ENCODE measurements at regions not wholly inside any gene's neighbourhood (a gene's known extent, or its start where the extent isn't known, plus 50 kb on each side); places are given as distances from the start of the nearest gene placed in this dataset.

GRCh38 chr14:87102811-87103378 is 890.1 kb downstream of the GALC start:
- intact Hi-C loops (cut with micrococcal nuclease), result no loop called here

More at GRCh38 chr14:87102811-87103378, 890.1 kb downstream of the GALC start:
- Histone ChIP-seq H3K9me1 (replicated peaks; ENCODE audit: control insufficient read depth, extremely low read depth, insufficient read depth, low read length) (no peaks in the 10 kb centered on the region), H3K9ac (replicated peaks; ENCODE audit: extremely low read depth, insufficient read depth, low read length) (no peak overlapping the region), H3K36me3 (ENCODE audit: control insufficient read depth in 2 of 2, extremely low read depth in 1 of 2, insufficient read depth in 2 of 2, low read length in 2 of 2) (no peaks in the 10 kb centered on the region), H2AFZ (ENCODE audit: low read depth, low read length) (no peak overlapping the region), H4K20me1 (replicated peaks; ENCODE audit: control insufficient read depth, extremely low read depth, insufficient read depth, low read length) (no peaks in the 10 kb centered on the region), H3K27ac (ENCODE audit: insufficient read depth, low read depth, low read length) (no peak overlapping the region), H3K27me3 (ENCODE audit: control insufficient read depth in 2 of 2, insufficient read depth in 2 of 2, low read length in 2 of 2) (no peaks in the 10 kb centered on the region), H3K4me2 (ENCODE audit: insufficient read depth, low read length) (no peak overlapping the region), H3K9me3 (replicated peaks; ENCODE audit: control insufficient read depth, insufficient read depth, low read length) (peaks cover 2% of the 10 kb centered on the region), H3K4me3 (replicated peaks in 1 of 3; ENCODE audit: insufficient read depth in 1 of 3, low read depth in 1 of 3, low read length in 3 of 3) (no peak overlapping the region), H3K4me1 (ENCODE audit: control insufficient read depth, extremely low read depth, insufficient read depth, low read length) (no peaks in the 10 kb centered on the region), H3K79me2 (ENCODE audit: control insufficient read depth, insufficient read depth, low read length) (no peaks in the 10 kb centered on the region)
- POLR2A ChIA-PET, result no interaction called here
- CTCF ChIA-PET, result no interaction called here
- TF ChIP-seq GATA2 (IDR thresholded peaks at IDR 0.05; ENCODE audit: insufficient read depth, insufficient read length, low read depth, low read length), result no peak
- TF ChIP-seq JUN (IDR thresholded peaks at IDR 0.05; ENCODE audit: borderline replicate concordance, insufficient read depth, insufficient read length, low read depth), result no peak
- no peak for TF ChIP-seq MAX (IDR thresholded peaks at IDR 0.05; ENCODE audit: insufficient read depth, insufficient read length)
- no peak for TF ChIP-seq EZH2 (IDR thresholded peaks at IDR 0.05; ENCODE audit: borderline replicate concordance, low read depth, low read length, severe bottlenecking)
- no peak for TF ChIP-seq MYC (IDR thresholded peaks at IDR 0.05; ENCODE audit: low read depth, low read length)
- TF ChIP-seq CTCF (IDR thresholded peaks at IDR 0.05; ENCODE audit: extremely low read depth in 1 of 2, insufficient read depth in 1 of 2, low read depth in 1 of 2, low read length in 2 of 2), result no peak
- TF ChIP-seq POLR2AphosphoS5 (IDR thresholded peaks at IDR 0.05; ENCODE audit: insufficient read depth, low read depth, low read length), result no peak
- TF ChIP-seq POLR2A (IDR thresholded peaks at IDR 0.05; ENCODE audit: low read depth, low read length), result no peak
- TF ChIP-seq FOS (IDR thresholded peaks at IDR 0.05; ENCODE audit: borderline replicate concordance, insufficient read depth, low read length), result no peak
- FAIRE-seq (no peak), DNase-seq (ENCODE audit: low read depth, low spot score) (no peak)
- dilution Hi-C loops (cut with MboI; ENCODE audit: extremely low pct_ligation_motif_present, low sequenced_read_pairs), result no loop called here
- BruUV-seq (replicated peaks), result no TSS peak
